Activated naive CD8-positive, alpha-beta T cell treated with anti-CD3 and anti-CD28 coated beads for 36 hours (primary cell): ENCODE measurements at regions not wholly inside any gene's neighbourhood (a gene's known extent, or its start where the extent isn't known, plus 50 kb on each side); places are given as distances from the start of the nearest gene placed in this dataset.

ENCODE experiments used
- DNase-seq: peaks from one replicate; pipeline ENCODE4 v3.0.0; 2021
- H3K27ac Mint-ChIP-seq: one replicate; pipeline ENCODE4 v1.8.0; 2022; ENCODE audit warnings: mild to moderate bottlenecking, moderate library complexity, mixed read lengths
- H3K27me3 Mint-ChIP-seq: one replicate; pipeline ENCODE4 v1.8.0; 2022; ENCODE audit warnings: mild to moderate bottlenecking, mixed read lengths
- H3K36me3 Mint-ChIP-seq: one replicate; pipeline ENCODE4 v1.8.0; 2021; ENCODE audit warnings: mild to moderate bottlenecking, mixed read lengths
- H3K4me1 Mint-ChIP-seq: one replicate; pipeline ENCODE4 v1.8.0; 2021; ENCODE audit warnings: mixed read lengths
- H3K4me3 Mint-ChIP-seq: one replicate; pipeline ENCODE4 v1.8.0; 2022; ENCODE audit warnings: mild to moderate bottlenecking, moderate library complexity, mixed read lengths
- H3K9me3 Mint-ChIP-seq: one replicate; pipeline ENCODE4 v1.8.0; 2022; ENCODE audit warnings: mixed read lengths

GRCh38 chr14:87437158-87437557 lies 555.8 kb downstream of the GALC start:
- no peaks in the 10 kb centered on the region for H3K27me3 Mint-ChIP-seq
- H3K36me3 Mint-ChIP-seq: no peaks in the 10 kb centered on the region
- DNase-seq: no peak
- H3K4me3 Mint-ChIP-seq: no peak overlapping the region
- no peaks in the 10 kb centered on the region for H3K4me1 Mint-ChIP-seq
- no peak overlapping the region for H3K27ac Mint-ChIP-seq
- H3K9me3 Mint-ChIP-seq: no peaks in the 10 kb centered on the region

- Mint-ChIP-seq H3K27me3 (no peaks in the 10 kb centered on the region), H3K4me1 (no peaks in the 10 kb centered on the region), H3K27ac (no peak overlapping the region), H3K9me3 (no peaks in the 10 kb centered on the region), H3K36me3 (no peaks in the 10 kb centered on the region), H3K4me3 (no peak overlapping the region)
- no peak for DNase-seq
Observed at GRCh38 chr14:87434680-87435079, 558.3 kb downstream of the GALC start.

GRCh38 chr14:87434011-87434410 lies 559.0 kb downstream of the GALC start:
- H3K27ac Mint-ChIP-seq: no peak overlapping the region
- no peaks in the 10 kb centered on the region for H3K36me3 Mint-ChIP-seq
- no peaks in the 10 kb centered on the region for H3K27me3 Mint-ChIP-seq
- no peak for DNase-seq
- H3K4me1 Mint-ChIP-seq: no peaks in the 10 kb centered on the region
- no peak overlapping the region for H3K4me3 Mint-ChIP-seq
- H3K9me3 Mint-ChIP-seq: no peaks in the 10 kb centered on the region

GRCh38 chr14:87432698-87433097 lies 560.3 kb downstream of the GALC start:
- Mint-ChIP-seq H3K4me3 (no peak overlapping the region), H3K9me3 (no peaks in the 10 kb centered on the region), H3K36me3 (no peaks in the 10 kb centered on the region), H3K27me3 (no peaks in the 10 kb centered on the region), H3K4me1 (no peaks in the 10 kb centered on the region), H3K27ac (no peak overlapping the region)
- DNase-seq: no peak

- Mint-ChIP-seq H3K36me3 (no peaks in the 10 kb centered on the region), H3K9me3 (peaks cover 1% of the 10 kb centered on the region), H3K4me1 (no peaks in the 10 kb centered on the region), H3K27me3 (no peaks in the 10 kb centered on the region), H3K27ac (no peak overlapping the region), H3K4me3 (no peak overlapping the region)
- DNase-seq: no peak
Observed at GRCh38 chr14:87430810-87431209, 562.2 kb downstream of the GALC start.

GRCh38 chr14:87430214-87430613 lies 562.8 kb downstream of the GALC start:
- Mint-ChIP-seq H3K27me3 (no peaks in the 10 kb centered on the region), H3K4me1 (no peaks in the 10 kb centered on the region), H3K9me3 (peaks cover 1% of the 10 kb centered on the region), H3K4me3 (no peak overlapping the region), H3K27ac (no peak overlapping the region), H3K36me3 (no peaks in the 10 kb centered on the region)
- DNase-seq: no peak

GRCh38 chr14:87419925-87420324 lies 573.1 kb downstream of the GALC start:
- Mint-ChIP-seq H3K4me3 (no peak overlapping the region), H3K4me1 (no peaks in the 10 kb centered on the region), H3K36me3 (no peaks in the 10 kb centered on the region)

GRCh38 chr14:87411370-87411769 lies 581.6 kb downstream of the GALC start:
- Mint-ChIP-seq H3K36me3 (no peaks in the 10 kb centered on the region), H3K27me3 (no peaks in the 10 kb centered on the region)

More at GRCh38 chr14:87419925-87420324, 573.1 kb downstream of the GALC start:
- no peak for DNase-seq
- no peak overlapping the region for H3K27ac Mint-ChIP-seq
- peaks cover 3% of the 10 kb centered on the region for H3K9me3 Mint-ChIP-seq
- H3K27me3 Mint-ChIP-seq: no peaks in the 10 kb centered on the region

GRCh38 chr14:87409393-87409792 lies 583.6 kb downstream of the GALC start:
- Mint-ChIP-seq H3K27me3 (no peaks in the 10 kb centered on the region), H3K4me3 (no peak overlapping the region), H3K36me3 (no peaks in the 10 kb centered on the region), H3K9me3 (no peaks in the 10 kb centered on the region), H3K27ac (no peak overlapping the region), H3K4me1 (no peaks in the 10 kb centered on the region)
- no peak for DNase-seq

More at GRCh38 chr14:87411370-87411769, 581.6 kb downstream of the GALC start:
- H3K9me3 Mint-ChIP-seq: no peaks in the 10 kb centered on the region
- no peaks in the 10 kb centered on the region for H3K4me1 Mint-ChIP-seq
- H3K4me3 Mint-ChIP-seq: no peak overlapping the region
- no peak for DNase-seq
- no peak overlapping the region for H3K27ac Mint-ChIP-seq

- Mint-ChIP-seq H3K27ac (no peak overlapping the region), H3K36me3 (no peaks in the 10 kb centered on the region), H3K9me3 (no peaks in the 10 kb centered on the region), H3K4me3 (no peak overlapping the region), H3K27me3 (no peaks in the 10 kb centered on the region), H3K4me1 (no peaks in the 10 kb centered on the region)
- DNase-seq: no peak
Observed at GRCh38 chr14:87407344-87407743, 585.6 kb downstream of the GALC start.

- DNase-seq: no peak
- no peaks in the 10 kb centered on the region for H3K9me3 Mint-ChIP-seq
- H3K27me3 Mint-ChIP-seq: no peaks in the 10 kb centered on the region
- H3K27ac Mint-ChIP-seq: no peak overlapping the region
- H3K4me1 Mint-ChIP-seq: no peaks in the 10 kb centered on the region
- no peak overlapping the region for H3K4me3 Mint-ChIP-seq
- H3K36me3 Mint-ChIP-seq: no peaks in the 10 kb centered on the region
Observed at GRCh38 chr14:87405563-87405962, 587.4 kb downstream of the GALC start.

- H3K27ac Mint-ChIP-seq: no peak overlapping the region
- H3K27me3 Mint-ChIP-seq: no peaks in the 10 kb centered on the region
- no peaks in the 10 kb centered on the region for H3K36me3 Mint-ChIP-seq
- no peak overlapping the region for H3K4me3 Mint-ChIP-seq
- H3K4me1 Mint-ChIP-seq: no peaks in the 10 kb centered on the region
- DNase-seq: no peak
- no peaks in the 10 kb centered on the region for H3K9me3 Mint-ChIP-seq
Observed at GRCh38 chr14:87397499-87397898, 595.5 kb downstream of the GALC start.

GRCh38 chr14:87391066-87391465 lies 601.9 kb downstream of the GALC start:
- Mint-ChIP-seq H3K4me3 (no peak overlapping the region), H3K4me1 (no peaks in the 10 kb centered on the region), H3K36me3 (no peaks in the 10 kb centered on the region), H3K27me3 (no peaks in the 10 kb centered on the region), H3K9me3 (no peaks in the 10 kb centered on the region), H3K27ac (no peak overlapping the region)
- DNase-seq: no peak

- no peaks in the 10 kb centered on the region for H3K27me3 Mint-ChIP-seq
- H3K9me3 Mint-ChIP-seq: no peaks in the 10 kb centered on the region
- no peak for DNase-seq
Observed at GRCh38 chr14:87388946-87389345, 604.0 kb downstream of the GALC start.

GRCh38 chr14:87387806-87388205 lies 605.2 kb downstream of the GALC start:
- DNase-seq: no peak
- Mint-ChIP-seq H3K27ac (no peak overlapping the region), H3K27me3 (no peaks in the 10 kb centered on the region), H3K36me3 (no peaks in the 10 kb centered on the region), H3K4me1 (no peaks in the 10 kb centered on the region), H3K9me3 (no peaks in the 10 kb centered on the region), H3K4me3 (no peak overlapping the region)

More at GRCh38 chr14:87388946-87389345, 604.0 kb downstream of the GALC start:
- no peaks in the 10 kb centered on the region for H3K4me1 Mint-ChIP-seq
- H3K36me3 Mint-ChIP-seq: no peaks in the 10 kb centered on the region
- no peak overlapping the region for H3K4me3 Mint-ChIP-seq
- no peak overlapping the region for H3K27ac Mint-ChIP-seq

- no peaks in the 10 kb centered on the region for H3K36me3 Mint-ChIP-seq
- no peak overlapping the region for H3K27ac Mint-ChIP-seq
- no peaks in the 10 kb centered on the region for H3K4me1 Mint-ChIP-seq
- H3K4me3 Mint-ChIP-seq: no peak overlapping the region
- H3K9me3 Mint-ChIP-seq: peaks cover 3% of the 10 kb centered on the region
- H3K27me3 Mint-ChIP-seq: no peaks in the 10 kb centered on the region
- no peak for DNase-seq
Observed at GRCh38 chr14:87386524-87386923, 606.5 kb downstream of the GALC start.

- H3K36me3 Mint-ChIP-seq: no peaks in the 10 kb centered on the region
- no peaks in the 10 kb centered on the region for H3K27me3 Mint-ChIP-seq
- H3K27ac Mint-ChIP-seq: no peak overlapping the region
- no peak for DNase-seq
- peaks cover 5% of the 10 kb centered on the region for H3K9me3 Mint-ChIP-seq
- H3K4me3 Mint-ChIP-seq: no peak overlapping the region
- H3K4me1 Mint-ChIP-seq: no peaks in the 10 kb centered on the region
Observed at GRCh38 chr14:87380054-87380453, 612.9 kb downstream of the GALC start.
